ENCODE measurements at regions not wholly inside any gene's neighbourhood (a gene's known extent, or its start where the extent isn't known, plus 50 kb on each side); places are given as distances from the start of the nearest gene placed in this dataset.

- no peak for TF ChIP-seq ZFX (IDR thresholded peaks at IDR 0.05; ENCODE audit: borderline replicate concordance)
- H3K27ac ChIP-seq: no peak overlapping the region
Observed at GRCh38 chr5:4108690-4109089, 513.1 kb downstream of the IRX1 start.

DNA sequence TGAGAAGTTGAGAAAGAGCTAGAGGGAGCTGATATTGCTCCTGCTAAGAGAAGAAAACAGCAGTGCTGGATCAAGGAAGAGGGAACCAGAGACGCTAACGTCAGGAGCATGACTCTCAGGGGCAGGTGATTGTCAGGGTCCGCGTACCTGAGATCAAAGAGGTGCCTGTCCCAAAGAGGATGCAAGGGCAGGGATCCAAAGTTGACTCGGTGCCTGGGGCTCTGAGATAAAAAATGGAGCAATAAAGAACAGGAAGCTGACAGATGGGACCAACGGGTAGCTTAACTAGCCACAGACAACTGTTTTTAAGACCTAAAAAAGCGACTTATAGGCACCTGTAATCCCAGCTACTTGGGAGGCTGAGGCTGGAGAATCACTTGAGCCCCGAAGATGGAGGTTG is 517.8 kb downstream of the IRX1 start:
- H3K27ac ChIP-seq: no peak overlapping the region
- TF ChIP-seq ZFX (IDR thresholded peaks at IDR 0.05; ENCODE audit: borderline replicate concordance): no peak
- TF ChIP-seq, protein P1, sequence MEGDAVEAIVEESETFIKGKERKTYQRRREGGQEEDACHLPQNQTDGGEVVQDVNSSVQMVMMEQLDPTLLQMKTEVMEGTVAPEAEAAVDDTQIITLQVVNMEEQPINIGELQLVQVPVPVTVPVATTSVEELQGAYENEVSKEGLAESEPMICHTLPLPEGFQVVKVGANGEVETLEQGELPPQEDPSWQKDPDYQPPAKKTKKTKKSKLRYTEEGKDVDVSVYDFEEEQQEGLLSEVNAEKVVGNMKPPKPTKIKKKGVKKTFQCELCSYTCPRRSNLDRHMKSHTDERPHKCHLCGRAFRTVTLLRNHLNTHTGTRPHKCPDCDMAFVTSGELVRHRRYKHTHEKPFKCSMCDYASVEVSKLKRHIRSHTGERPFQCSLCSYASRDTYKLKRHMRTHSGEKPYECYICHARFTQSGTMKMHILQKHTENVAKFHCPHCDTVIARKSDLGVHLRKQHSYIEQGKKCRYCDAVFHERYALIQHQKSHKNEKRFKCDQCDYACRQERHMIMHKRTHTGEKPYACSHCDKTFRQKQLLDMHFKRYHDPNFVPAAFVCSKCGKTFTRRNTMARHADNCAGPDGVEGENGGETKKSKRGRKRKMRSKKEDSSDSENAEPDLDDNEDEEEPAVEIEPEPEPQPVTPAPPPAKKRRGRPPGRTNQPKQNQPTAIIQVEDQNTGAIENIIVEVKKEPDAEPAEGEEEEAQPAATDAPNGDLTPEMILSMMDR (IDR thresholded peaks at IDR 0.05): no peak

DNA sequence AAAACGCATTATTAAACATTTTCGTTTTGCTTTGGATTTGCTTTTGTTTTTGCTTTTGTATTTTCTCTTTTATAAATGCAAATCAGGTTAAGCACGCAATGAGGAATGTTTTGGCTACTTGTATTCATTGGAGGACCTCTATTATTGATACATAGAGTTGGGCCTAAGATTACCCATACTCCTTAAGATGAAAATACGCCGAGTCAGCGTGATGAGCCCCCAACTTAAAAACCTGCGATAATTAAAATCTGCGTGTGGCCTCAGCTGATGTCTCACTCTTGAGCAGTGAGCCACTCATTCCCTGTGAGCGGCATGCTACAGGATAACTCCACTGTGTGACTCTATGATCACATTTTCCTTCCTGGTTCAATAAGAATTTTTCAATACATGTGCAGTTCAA is 518.3 kb downstream of the IRX1 start:
- TF ChIP-seq ZFX (IDR thresholded peaks at IDR 0.05; ENCODE audit: borderline replicate concordance): no peak
- TF ChIP-seq, protein P1 (IDR thresholded peaks at IDR 0.05): no peak

DNA sequence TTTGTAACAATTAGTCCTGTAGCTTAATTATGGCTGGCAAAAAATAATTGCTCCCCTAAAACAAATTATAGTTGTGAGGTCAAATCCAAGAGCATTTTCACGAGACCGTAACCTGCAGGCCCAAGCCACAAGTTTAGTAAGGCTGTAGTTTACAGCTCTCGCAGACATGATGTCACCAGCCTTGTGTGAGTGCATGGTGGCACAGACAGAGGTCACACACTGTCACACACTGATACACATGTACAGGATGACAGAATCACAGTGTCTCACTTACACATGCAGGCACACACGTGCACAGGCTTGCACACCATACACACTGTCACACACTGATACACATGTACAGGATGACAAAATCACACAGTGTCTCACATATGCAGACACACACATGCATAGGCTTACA is 518.8 kb downstream of the IRX1 start:
- H3K27ac ChIP-seq: no peak overlapping the region
- TF ChIP-seq ZFX (IDR thresholded peaks at IDR 0.05; ENCODE audit: borderline replicate concordance): no peak
- TF ChIP-seq, protein P1 (IDR thresholded peaks at IDR 0.05): no peak

More for the DNA sequence above, 518.3 kb downstream of the IRX1 start:
- H3K27ac ChIP-seq: no peak overlapping the region

- no peak for TF ChIP-seq ZFX (IDR thresholded peaks at IDR 0.05; ENCODE audit: borderline replicate concordance)
- TF ChIP-seq, protein P1 (IDR thresholded peaks at IDR 0.05): no peak
- H3K27ac ChIP-seq: no peak overlapping the region
Observed at GRCh38 chr5:4116834-4117233, 521.2 kb downstream of the IRX1 start.

DNA sequence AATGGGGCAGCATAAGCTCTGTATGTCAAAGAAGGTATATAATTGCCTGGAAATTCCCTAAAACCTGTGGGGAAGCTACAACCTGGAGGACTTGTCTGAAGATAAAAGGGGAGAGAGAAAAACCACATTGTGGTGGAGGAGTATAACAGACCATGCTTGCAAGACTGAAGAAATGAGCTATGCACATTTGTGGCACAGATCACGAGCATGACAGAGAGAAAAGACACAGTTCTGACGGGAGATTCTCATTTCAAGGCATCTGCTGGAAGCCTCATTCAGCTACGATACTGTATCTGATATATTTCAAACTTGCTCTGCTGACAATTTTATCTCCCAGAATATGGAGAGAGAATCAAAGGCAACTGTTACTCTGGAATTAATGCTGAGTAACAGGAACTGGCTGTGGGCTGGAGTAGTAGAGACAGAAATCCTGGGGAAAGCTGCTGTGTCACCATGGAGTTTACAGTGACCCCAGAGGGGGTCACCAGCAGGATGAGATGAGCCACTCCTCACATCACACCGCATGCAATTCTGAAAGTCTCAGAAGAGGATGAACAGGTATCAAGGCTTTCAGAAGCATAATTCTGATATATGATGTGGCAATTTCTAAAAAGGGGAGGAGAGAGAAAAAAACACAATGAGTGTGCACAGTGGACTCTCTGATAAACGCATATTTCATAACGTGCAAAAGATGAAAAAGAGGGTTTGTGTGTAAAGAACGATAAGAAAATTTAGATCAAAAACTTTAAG is 528.8 kb downstream of the IRX1 start:
- TF ChIP-seq, protein P1 (IDR thresholded peaks at IDR 0.05): no peak
- TF ChIP-seq ZFX (IDR thresholded peaks at IDR 0.05; ENCODE audit: borderline replicate concordance): no peak
- no peak overlapping the region for H3K27ac ChIP-seq

- no peak for TF ChIP-seq ZFX (IDR thresholded peaks at IDR 0.05; ENCODE audit: borderline replicate concordance)
- TF ChIP-seq, protein P1 (IDR thresholded peaks at IDR 0.05): no peak
- H3K27ac ChIP-seq: no peak overlapping the region
Observed at GRCh38 chr5:4128994-4129393, 533.4 kb downstream of the IRX1 start.

GRCh38 chr5:4129523-4129922 is 533.9 kb downstream of the IRX1 start:
- no peak overlapping the region for H3K27ac ChIP-seq
- TF ChIP-seq ZFX (IDR thresholded peaks at IDR 0.05; ENCODE audit: borderline replicate concordance): no peak
- TF ChIP-seq, protein P1 (IDR thresholded peaks at IDR 0.05): no peak

All from 22Rv1 (cell line).